ENCODE measurements at regions not wholly inside any gene's neighbourhood (a gene's known extent, or its start where the extent isn't known, plus 50 kb on each side); places are given as distances from the start of the nearest gene placed in this dataset.

GRCh38 chr2:56100791-56101312, 82.9 kb upstream of the CCDC85A start:
- no peaks in the 10 kb centered on the region for H3K9me2 ChIP-seq (replicated peaks; ENCODE audit: insufficient read depth, low read length)
- H3K79me2 ChIP-seq (ENCODE audit: insufficient read depth, low read length), result no peaks in the 10 kb centered on the region
- no peaks in the 10 kb centered on the region for H3K9me3 ChIP-seq (ENCODE audit: insufficient read depth, low read length)
- TF ChIP-seq CTCF (IDR thresholded peaks at IDR 0.05; ENCODE audit: insufficient read depth, low read length, poor library complexity, severe bottlenecking), result no peak
- no peak for TF ChIP-seq EZH2phosphoT487 (conservative IDR thresholded peaks at IDR 0.05; ENCODE audit: low read length)
- no peak overlapping the region for H3K4me3 ChIP-seq (ENCODE audit: insufficient read depth, low read length, poor library complexity, severe bottlenecking)
- H3K27ac ChIP-seq (ENCODE audit: low read depth, low read length), result no peak overlapping the region
- no peak overlapping the region for H3K4me2 ChIP-seq (ENCODE audit: low read depth, low read length, poor library complexity, severe bottlenecking)
- no peak overlapping the region for H3K9ac ChIP-seq (ENCODE audit: low read length)
- H4K20me1 ChIP-seq (ENCODE audit: low read depth, low read length), result no peaks in the 10 kb centered on the region
- no peaks in the 10 kb centered on the region for H3K27me3 ChIP-seq (ENCODE audit: low read length)
- H3F3A ChIP-seq (ENCODE audit: insufficient read depth), result no peaks in the 10 kb centered on the region
- no peak overlapping the region for H2AFZ ChIP-seq (ENCODE audit: low read depth, low read length, severe bottlenecking)
- H3K36me3 ChIP-seq (ENCODE audit: low read length), result no peaks in the 10 kb centered on the region

- Histone ChIP-seq H3K36me3 (ENCODE audit: low read length) (no peaks in the 10 kb centered on the region), H4K20me1 (ENCODE audit: low read depth, low read length) (no peaks in the 10 kb centered on the region), H2AFZ (ENCODE audit: low read depth, low read length, severe bottlenecking) (no peak overlapping the region), H3F3A (ENCODE audit: insufficient read depth) (no peaks in the 10 kb centered on the region), H3K9me2 (replicated peaks; ENCODE audit: insufficient read depth, low read length) (no peaks in the 10 kb centered on the region), H3K79me2 (ENCODE audit: insufficient read depth, low read length) (no peaks in the 10 kb centered on the region), H3K27ac (ENCODE audit: low read depth, low read length) (no peak overlapping the region), H3K9ac (ENCODE audit: low read length) (no peak overlapping the region), H3K4me2 (ENCODE audit: low read depth, low read length, poor library complexity, severe bottlenecking) (no peak overlapping the region), H3K9me3 (ENCODE audit: insufficient read depth, low read length) (no peaks in the 10 kb centered on the region), H3K4me3 (ENCODE audit: insufficient read depth, low read length, poor library complexity, severe bottlenecking) (no peak overlapping the region), H3K27me3 (ENCODE audit: low read length) (no peaks in the 10 kb centered on the region)
- TF ChIP-seq CTCF (IDR thresholded peaks at IDR 0.05; ENCODE audit: insufficient read depth, low read length, poor library complexity, severe bottlenecking), result no peak
- TF ChIP-seq EZH2phosphoT487 (conservative IDR thresholded peaks at IDR 0.05; ENCODE audit: low read length), result no peak
Measured at GRCh38 chr2:56102098-56102497, 81.7 kb upstream of the CCDC85A start.

DNA sequence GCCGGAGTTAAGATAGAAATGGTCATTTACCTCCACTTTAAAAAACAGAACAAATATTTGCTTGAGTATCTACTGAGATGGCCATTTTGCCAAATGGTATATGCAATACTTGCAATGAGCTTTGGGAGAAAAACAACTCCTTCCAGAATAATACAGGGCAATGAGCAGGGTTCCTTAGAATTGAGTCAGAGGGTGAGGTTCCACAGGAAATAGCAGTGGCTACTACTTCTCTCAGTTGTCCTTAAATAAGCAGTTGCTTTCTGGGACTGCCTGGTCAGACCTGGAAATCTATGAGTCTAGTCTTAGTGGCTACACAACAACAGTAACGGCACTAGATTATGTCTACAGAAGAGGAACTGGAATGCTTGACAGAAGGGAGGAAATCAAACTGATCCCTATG, 80.9 kb upstream of the CCDC85A start:
- H3F3A ChIP-seq (ENCODE audit: insufficient read depth), result no peaks in the 10 kb centered on the region
- H3K27ac ChIP-seq (ENCODE audit: low read depth, low read length), result no peak overlapping the region
- H4K20me1 ChIP-seq (ENCODE audit: low read depth, low read length), result no peaks in the 10 kb centered on the region
- no peak overlapping the region for H3K4me3 ChIP-seq (ENCODE audit: insufficient read depth, low read length, poor library complexity, severe bottlenecking)
- no peaks in the 10 kb centered on the region for H3K27me3 ChIP-seq (ENCODE audit: low read length)
- no peaks in the 10 kb centered on the region for H3K36me3 ChIP-seq (ENCODE audit: low read length)
- no peaks in the 10 kb centered on the region for H3K79me2 ChIP-seq (ENCODE audit: insufficient read depth, low read length)
- no peak for TF ChIP-seq CTCF (IDR thresholded peaks at IDR 0.05; ENCODE audit: insufficient read depth, low read length, poor library complexity, severe bottlenecking)
- TF ChIP-seq EZH2phosphoT487 (conservative IDR thresholded peaks at IDR 0.05; ENCODE audit: low read length), result no peak
- H3K9me3 ChIP-seq (ENCODE audit: insufficient read depth, low read length), result no peaks in the 10 kb centered on the region
- H2AFZ ChIP-seq (ENCODE audit: low read depth, low read length, severe bottlenecking), result no peak overlapping the region
- no peak overlapping the region for H3K4me2 ChIP-seq (ENCODE audit: low read depth, low read length, poor library complexity, severe bottlenecking)
- no peak overlapping the region for H3K9ac ChIP-seq (ENCODE audit: low read length)
- no peaks in the 10 kb centered on the region for H3K9me2 ChIP-seq (replicated peaks; ENCODE audit: insufficient read depth, low read length)
